Stimulated activated CD4-positive, alpha-beta T cell treated with anti-CD3 and anti-CD28 coated beads, Interleukin-1b, Interleukin-23, amount 100 ng/mL, for 4 hours (primary cell): ENCODE measurements at regions not wholly inside any gene's neighbourhood (a gene's known extent, or its start where the extent isn't known, plus 50 kb on each side); places are given as distances from the start of the nearest gene placed in this dataset.

ENCODE experiments used
- DNase-seq, 2 donors: peaks; one replicate each; pipeline ENCODE4 v3.0.0-alpha.2; 2020; ENCODE audit warnings: low read depth in 2 of 2

DNA sequence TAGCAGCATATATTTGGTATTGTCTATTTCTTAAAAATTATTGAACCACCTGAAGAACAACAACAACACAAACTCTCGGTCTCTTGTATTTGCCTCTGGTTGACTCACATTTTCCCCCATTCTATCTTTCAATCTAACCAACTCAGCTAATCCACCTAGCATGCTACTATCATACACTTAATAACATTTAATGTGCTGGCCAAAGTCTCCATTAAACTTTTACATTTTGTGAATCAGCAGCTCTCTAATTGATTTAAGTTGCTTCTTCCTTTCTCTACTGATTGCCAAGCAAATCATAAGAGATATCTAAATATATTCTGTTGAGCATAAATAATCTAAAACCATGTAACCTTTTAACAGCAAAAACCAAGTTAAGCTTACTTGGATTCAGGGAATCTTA lies 631.7 kb downstream of the IGSF11 start:
- DNase-seq = no peak

DNA sequence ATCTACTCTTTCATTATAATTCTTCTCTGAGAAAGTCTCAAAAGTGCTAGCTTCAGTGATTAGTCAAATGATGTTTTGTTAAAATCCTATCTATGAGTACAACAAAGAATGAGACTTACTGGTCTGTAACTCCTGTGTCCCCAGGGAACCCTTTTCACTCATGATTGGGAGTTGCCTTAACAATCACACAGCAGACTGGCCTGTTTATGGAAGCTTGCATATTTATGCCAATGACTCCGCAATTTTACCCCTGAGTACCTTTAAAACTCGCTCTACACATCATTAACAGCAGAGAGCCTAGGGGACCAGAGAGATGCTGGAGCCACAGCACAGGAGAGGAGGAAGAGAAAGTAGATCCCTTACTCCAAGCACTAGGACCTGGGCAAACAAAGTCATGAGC lies 628.1 kb downstream of the IGSF11 start:
- DNase-seq = no peak

DNA sequence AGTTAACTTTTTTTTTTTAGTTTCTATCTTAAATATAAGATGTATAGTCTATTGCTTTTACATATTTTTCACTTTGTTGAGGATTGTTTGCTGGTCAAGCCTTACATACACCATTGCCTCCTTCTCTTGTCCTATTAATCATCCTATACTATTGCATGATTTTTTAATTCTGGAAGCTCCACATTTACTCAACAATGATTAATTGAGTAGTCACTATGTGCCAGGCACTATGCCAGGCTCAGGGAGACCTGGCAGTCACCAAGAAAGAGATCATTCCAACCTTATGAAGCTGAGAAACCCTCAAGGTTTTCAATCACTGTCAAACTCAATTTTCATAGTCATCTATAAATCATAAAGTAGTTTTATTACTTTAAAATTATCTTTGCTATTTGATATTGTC lies 626.2 kb downstream of the IGSF11 start:
- no peak for DNase-seq

DNA sequence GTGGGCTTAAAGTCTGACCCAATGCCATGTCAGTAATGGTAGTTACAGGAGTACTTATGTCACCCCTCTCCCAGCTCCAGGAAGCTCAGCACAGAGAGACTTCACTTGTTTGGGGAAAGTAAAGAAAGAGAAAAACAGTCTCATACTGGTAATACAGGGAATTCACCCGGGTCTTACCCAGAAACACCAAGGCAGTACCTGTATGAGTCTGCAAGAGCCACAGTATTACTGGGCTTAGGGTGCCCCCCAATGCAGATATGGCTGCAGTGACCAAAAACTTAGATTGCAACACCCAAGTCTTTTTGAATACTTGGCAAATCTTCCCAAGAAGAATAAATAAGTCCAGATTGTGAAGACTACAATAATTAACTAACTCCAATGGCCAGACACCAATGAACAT lies 622.1 kb downstream of the IGSF11 start:
- no peak for DNase-seq

DNA sequence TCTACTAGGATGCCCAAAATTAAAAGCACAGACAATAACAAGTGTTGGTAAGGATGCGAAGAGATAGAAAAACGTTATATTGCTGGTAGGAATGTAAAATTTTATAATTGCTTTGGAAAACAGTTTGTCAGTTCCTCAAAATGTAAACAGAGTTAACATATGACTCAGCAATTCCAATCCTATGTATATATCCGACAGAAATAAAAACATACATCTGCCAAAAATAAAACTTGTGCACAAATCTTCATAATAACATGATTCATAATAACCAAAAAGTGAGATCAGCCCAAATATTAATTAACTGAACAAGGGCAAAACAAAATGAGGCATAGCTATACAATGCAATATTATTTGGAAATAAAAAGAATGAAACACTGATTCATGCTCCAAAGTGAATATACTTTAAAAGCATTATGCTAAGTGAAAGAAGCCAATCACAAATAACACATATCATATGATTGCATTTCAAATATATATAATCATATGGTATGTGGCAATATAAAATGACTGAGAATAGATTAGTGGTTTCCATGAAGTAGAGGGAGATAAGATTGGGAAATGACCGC lies 609.3 kb downstream of the IGSF11 start:
- no peak for DNase-seq

DNA sequence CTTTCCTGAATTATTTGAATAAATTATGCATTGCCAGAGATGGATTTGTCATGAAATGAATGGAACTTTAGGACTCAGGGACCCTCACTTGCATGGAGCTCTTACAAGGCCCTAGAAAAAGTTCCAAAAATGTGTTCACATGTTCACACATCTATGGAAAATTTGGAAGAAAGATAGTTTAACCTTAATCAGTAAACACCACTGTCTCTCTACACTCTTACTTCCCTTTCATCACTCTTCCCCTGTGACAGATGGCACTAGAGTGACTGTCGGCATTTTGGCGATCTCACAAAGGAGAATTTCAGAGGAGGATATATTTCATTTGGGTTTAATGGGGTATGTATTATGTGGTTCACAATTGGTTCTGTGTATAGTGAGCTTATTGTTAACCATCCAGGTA lies 600.8 kb downstream of the IGSF11 start:
- no peak for DNase-seq

DNA sequence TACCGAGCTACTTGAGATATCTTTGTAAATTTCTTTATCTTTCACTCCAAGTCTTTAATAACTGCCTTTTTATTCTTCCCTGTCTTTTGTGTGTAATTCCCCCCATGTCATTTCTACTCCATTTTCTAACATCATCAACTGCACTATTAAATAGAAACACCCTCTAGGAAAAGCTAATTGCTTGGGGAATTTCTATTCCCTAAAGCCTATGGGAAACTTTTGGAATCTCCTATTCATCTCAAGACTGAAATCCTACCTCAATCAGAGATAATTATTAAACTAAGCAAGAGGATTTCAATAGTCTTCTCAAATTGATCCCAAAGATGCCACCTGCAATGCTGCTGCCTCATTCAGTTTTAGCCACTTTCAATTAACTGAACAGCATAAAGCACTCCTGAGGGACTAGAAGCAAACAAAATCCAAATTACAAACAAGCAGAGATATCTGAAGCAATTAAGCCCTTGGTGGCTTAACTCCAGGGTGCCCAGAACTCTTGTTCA lies 598.7 kb downstream of the IGSF11 start:
- no peak for DNase-seq

DNA sequence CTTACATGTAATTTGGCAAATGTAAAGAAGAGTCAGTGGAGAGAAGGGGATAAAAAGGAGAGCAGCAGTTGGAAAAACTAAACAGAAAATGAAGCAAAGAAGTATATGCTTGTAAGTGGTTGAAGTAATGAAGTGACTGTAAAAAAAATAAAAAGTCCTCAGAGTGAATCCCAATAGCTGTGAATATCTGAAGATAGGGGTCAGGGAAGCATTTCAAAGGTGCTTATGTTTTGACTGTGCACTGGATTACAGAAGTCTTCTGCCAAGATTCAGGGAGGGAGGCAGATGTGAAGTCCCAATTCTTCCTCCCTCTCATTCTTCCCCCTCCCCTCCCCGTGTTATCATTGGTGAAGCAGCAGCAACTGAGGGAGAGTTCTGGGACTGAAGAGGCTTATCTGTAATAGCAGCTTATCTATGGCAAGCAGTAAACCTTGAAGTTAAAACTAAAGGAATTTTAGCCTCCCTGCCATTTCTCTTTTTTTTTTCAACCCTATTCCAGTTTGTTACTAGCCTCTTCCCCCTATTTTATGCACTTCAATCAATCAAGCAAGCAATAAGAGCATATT lies 597.9 kb downstream of the IGSF11 start:
- no peak for DNase-seq

DNA sequence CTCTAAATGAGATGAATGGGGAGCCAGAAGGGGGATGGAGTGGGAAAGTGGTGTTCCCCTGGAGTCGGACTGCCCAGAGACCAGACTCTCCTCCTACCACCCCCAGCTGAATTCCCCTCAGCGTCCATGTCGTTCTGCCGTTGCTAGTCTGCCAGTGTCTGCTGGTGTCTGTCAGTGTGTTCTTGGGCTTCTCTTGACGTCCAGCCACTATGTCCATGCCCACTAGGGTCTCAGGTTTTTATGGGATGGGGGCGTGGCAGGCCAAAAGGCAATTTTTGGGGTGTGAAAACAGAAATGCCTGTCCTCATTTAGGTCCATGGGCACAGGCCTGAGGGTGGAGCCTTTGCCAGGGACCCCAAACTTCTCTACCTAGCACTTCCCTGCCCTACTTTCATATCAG lies 589.6 kb downstream of the IGSF11 start:
- no peak for DNase-seq

DNA sequence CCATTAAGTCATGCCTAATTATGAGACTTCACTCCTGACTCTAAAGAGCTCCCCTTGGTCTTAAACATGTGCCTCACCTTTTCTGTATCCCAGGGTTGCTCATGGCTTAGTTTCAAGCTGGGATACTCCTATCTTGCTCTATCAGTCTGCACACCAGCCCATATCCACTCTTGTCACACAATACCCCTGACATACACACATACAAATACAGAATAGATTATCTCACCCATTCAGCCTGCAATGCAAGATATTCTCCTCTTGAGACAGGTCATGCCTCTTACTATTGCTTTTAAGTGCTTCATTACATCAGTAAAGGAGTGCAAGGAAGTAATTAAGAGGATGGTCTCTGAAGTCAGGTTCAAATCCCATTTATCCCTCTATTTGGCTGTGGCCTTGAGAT lies 587.3 kb downstream of the IGSF11 start:
- DNase-seq = no peak

DNA sequence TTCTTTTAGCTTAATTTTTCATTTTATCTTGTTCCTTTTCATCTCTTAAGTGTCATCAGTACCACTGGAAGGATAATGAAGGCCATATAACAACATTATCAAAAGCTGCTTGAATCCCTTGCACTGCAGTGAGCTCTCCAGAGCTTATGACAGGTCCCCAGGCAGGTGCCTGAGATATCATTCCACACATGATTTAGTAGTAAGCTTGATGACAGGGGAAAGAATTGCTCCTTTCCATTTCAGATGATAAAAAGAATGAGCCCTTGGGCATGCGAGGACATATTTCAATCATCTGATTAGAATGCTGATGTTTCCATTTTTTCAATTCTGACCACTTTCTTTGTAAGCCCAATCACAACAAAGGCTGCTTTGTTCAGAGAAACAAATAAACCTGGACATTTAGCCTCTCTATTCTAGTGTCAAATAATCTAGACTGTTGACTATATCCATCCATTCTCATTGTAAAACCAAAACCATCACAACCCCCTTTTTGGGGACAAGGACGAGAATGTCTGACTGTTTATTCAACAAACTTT lies 567.8 kb downstream of the IGSF11 start:
- no peak for DNase-seq

DNA sequence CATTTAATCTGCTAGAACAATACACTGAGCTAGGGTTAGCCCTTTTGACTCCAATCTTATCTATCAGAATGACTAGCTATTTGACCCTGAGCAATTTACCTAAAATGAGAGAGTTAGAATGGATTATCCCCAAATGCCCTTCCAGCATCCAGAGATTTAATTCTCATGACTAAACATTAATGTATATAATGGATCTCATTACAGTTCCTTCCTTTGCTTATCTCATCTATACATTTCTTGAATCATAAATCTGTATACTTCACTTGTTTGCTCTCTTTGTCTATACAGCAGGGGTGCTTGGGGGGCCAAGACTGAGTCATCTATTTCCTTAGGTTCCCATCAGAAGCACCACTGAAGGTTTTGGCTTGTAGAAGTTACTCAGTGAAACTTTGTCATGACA lies 565.8 kb downstream of the IGSF11 start:
- no peak for DNase-seq

DNA sequence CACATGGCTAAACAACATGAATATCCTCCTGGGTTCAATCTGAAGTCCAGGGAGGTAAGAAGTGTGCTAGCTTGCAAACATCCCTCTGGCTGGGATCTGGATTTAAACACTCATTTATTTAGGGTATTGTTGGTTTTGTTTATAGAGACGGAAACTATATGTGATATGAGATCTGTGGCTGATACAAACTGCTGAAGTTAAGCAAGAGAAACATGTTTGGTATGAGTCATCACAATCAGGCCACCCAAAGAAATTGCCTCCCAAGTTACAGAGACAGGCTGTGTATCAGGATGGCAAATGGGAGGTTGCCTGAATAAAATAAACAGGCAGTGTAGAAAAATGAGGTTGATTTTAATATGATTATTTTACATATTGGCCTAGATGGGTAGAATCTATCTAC lies 562.1 kb downstream of the IGSF11 start:
- DNase-seq = no peak

DNA sequence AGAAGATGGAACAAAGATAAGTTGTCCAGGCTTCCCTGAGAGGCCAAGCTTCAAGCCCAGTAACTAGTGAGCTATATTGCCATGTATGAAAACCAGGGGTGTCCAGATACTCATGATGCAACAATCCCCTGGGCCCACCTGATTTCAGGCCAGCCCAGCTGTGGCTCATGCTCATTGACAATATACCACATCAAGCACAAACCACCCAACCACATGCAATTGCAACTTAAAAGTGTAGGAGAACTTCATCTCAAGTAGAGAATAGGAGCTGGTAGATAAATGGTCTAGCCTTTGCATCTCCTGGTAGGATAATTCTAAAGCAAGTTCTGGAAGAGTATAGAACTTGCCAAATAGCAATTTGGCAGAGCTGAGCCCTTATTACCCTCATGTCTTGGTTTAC lies 561.3 kb downstream of the IGSF11 start:
- no peak for DNase-seq

DNA sequence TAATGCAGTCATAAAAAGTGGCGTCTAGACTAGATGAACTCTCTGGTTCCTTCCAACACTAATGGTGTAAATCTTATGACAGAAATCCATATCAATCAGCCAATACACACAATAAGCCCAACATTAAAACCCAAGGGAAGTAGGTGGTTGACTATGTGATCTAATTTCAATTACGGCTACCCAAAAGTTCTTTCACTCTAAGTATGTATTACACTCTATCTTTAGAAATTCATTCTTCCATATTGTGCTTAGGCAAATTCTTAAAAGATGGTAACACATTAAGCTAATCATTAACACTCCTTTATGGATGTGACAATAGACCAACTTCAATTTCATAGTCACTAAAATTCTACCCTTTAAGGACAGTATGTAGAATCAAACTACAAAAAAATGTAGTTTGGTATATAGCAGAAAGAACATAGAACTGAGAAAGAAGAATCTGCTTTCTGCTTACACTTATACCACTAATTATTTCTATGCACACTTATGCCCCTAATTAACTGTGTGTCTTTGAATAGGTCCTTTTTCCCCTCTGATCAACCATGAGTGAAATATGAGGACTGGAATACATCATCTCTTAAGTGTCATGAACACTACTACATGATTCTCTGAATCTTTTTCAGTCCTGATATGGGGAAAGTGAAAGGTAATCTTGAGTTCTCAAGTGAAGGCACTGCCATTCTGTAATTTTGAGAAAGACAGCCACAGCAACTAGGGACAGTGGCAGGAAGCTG lies 557.6 kb downstream of the IGSF11 start:
- DNase-seq = no peak

DNA sequence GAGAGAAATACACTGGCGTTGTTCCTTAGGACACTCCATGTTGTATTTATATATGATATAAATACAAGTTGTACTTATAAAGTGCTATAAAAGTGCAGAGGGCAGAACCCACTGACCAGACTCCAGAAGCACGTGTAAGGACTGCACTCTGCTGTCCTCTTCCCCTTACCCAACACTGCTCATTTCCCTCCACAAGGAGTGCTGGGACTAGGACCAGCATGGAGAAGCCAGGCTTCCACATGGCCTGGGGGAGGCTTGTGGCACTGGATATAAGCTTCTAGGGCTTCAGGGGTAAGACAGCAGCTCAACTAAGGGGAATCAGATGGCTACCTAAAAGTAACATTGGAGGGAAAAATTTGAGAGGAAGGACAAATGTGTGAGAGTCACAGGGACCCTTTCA lies 556.9 kb downstream of the IGSF11 start:
- DNase-seq = no peak

DNA sequence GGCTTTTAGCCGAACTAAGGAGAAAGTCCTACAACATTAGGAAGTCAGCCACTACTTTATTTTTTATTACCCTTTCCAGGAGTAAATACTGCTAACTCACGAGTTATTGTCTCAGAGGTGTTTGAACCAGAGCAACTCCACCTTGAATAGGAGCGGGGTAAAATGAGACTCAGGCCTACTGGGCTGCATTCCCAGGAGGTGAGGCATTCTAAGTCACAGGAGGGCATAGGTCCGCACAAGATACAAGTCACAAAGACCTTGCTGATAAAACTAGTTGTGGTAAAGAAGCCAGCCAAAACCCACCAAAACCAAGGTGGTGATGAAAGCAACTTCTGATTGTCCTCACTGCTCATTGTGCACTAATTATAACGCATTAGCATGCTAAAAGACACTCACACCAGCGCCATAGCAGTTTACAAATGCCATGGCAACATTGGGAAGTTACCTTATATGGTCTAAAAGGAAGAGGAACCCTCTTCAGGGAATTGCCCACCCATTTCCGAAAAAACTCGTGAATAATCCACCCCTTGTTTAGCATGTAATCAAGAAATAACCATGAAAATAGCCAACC lies 555.9 kb downstream of the IGSF11 start:
- no peak for DNase-seq

DNA sequence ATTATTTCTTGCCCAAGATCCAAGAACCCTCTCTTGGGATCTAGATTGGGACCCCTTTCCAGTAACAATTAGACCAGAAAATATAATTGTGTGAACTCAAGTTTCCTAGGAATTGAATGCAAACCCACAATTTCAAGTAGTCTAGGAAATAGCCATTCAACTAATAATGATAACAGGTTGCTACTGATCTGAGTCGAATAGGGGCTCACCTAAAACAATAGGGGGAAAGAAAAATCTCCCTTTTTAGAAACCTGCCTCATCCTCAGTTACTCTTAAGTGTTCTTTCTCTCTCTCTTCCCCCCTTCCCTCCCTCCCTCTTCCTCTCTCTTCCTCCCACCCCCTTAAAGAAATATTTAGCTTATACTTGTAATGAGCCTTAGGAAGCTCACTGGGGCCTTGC lies 555.3 kb downstream of the IGSF11 start:
- no peak for DNase-seq

DNA sequence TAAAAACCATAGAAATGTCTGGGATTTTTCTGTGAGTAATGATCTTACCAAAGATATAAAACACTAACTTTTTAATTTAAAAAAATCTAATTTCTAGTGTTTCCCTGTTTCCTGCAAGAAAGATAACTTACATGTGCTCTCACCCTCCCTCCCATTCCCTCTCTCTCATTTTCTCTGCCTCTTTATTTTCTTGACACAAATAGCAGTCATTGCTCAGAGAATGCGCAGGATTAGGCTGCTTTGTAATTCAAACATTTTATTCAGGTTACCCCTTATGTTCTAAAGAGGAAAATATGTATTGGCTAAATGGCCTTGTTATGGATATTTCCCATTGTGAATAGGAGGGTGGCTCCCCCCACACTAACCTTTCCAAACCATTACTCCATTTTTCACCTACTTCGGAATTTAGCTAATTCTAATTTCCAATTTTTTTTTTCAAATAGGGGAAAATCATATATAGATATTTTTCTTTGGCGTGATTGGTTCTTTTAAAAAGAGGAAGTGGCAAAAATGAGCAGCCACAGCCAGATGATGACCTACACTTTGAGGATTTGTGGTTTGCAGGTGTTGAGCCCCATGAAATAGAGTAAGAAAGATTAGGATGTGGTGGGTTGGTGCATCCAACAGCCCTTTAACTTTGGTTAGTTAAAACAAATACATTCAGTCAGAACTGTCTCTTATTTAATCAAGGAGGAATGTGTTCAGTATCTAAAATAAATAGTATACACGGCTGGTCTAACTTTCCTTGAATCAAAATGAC lies 554.4 kb downstream of the IGSF11 start:
- DNase-seq = no peak

DNA sequence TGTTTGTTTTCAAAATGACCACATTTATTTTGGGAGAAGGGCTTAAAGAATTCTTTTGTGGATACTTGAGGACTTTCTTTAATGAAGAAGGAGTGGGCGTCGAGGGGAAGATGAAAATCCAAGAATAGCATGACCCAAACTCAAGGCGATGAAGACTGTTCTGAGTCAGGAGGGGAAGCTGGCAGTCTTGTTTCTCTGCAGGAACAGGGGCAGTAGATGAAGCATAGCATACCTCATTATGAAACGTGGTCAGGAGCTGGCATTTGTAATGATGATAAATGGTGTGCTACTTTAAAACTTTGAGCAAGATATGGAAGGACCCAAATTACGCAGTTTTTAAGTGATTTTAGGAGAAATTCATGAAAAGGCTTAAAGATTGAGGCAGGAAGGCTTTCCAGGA lies 549.0 kb downstream of the IGSF11 start:
- no peak for DNase-seq

DNA sequence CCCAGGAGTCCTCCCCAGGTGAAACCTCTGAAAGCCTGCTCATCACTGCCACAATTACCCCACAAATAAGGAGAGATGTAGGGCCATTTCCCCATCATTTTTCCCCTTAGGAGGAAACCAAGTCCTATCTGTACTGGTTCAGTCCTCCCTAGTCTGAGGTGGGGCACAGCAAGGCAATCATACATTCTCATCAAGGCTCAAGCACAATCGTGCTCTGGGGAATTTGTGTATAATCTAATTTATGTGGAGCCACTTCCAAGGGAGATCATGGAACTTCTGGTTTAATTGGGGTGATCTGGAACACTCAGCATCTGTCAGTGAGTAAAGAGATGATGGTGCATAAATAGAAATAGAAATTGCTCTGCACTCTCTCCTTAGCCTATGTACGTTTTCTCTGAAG lies 546.9 kb downstream of the IGSF11 start:
- DNase-seq = no peak

DNA sequence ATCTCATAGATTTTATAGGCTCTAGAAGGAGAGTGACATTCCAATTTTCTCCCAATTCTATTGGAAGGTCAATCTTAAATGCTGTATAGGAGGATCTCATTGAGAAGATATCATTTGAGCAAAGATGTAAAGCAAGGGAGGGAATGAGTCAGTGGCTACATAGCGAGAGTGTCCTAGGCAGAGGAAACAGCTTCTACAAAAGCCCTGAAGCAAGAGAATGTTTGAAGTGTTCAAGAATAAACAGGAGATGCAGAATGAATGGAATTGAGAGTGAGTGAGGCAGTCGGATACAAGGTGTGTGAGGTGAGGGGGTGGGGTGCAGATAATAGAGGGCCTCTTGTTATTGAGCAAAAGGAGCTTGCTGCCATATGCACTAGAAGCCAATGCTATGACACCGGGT lies 545.9 kb downstream of the IGSF11 start:
- DNase-seq = no peak
